ENCODE measurements at regions not wholly inside any gene's neighbourhood (a gene's known extent, or its start where the extent isn't known, plus 50 kb on each side); places are given as distances from the start of the nearest gene placed in this dataset.
"Not testable (repeated sequence)": the region's sequence is repeated elsewhere in the genome, so short reads cannot be mapped to it uniquely, and the experiment has no call there.

GRCh38 chr7:98727146-98727709 is 110.1 kb downstream of the NPTX2 start:
- DNase-seq (ENCODE audit: low read depth in 2 of 2), result no peak

- DNase-seq (ENCODE audit: low read depth in 2 of 2), result no peak
Measured at GRCh38 chr7:98728555-98728954, 111.5 kb downstream of the NPTX2 start.

- DNase-seq (ENCODE audit: low read depth in 2 of 2), result no peak
Measured at GRCh38 chr7:98729121-98729520, 112.0 kb downstream of the NPTX2 start.

- no peak for DNase-seq (ENCODE audit: low read depth in 2 of 2)
Measured at GRCh38 chr7:98730326-98730725, 113.2 kb downstream of the NPTX2 start.

- DNase-seq (ENCODE audit: low read depth in 2 of 2), result no peak
Measured at GRCh38 chr7:98731651-98732050, 114.6 kb downstream of the NPTX2 start.

GRCh38 chr7:98733036-98733435 is 116.0 kb downstream of the NPTX2 start:
- peak in 1 of 2 donors; percentile 29 for DNase-seq (ENCODE audit: low read depth in 2 of 2)

- DNase-seq (ENCODE audit: low read depth in 2 of 2), result no peak
Measured at GRCh38 chr7:98735801-98736200, 118.7 kb downstream of the NPTX2 start.

GRCh38 chr7:98736461-98736860 is 119.4 kb downstream of the NPTX2 start:
- not testable (repeated sequence) for DNase-seq (ENCODE audit: low read depth in 2 of 2)

GRCh38 chr7:98737176-98737575 is 120.1 kb downstream of the NPTX2 start:
- no peak for DNase-seq (ENCODE audit: low read depth in 2 of 2)

GRCh38 chr7:98740643-98741042 is 123.6 kb downstream of the NPTX2 start:
- DNase-seq (ENCODE audit: low read depth in 2 of 2), result no peak

GRCh38 chr7:98745722-98746318 is 124.0 kb downstream of the TMEM130 start:
- peak; percentile 56 to 77 for DNase-seq (ENCODE audit: low read depth in 2 of 2)

GRCh38 chr7:98748090-98748489 is 121.7 kb downstream of the TMEM130 start:
- DNase-seq (ENCODE audit: low read depth in 2 of 2), result no peak

GRCh38 chr7:98753176-98753575 is 116.6 kb downstream of the TMEM130 start:
- DNase-seq (ENCODE audit: low read depth in 2 of 2), result no peak

GRCh38 chr7:98753989-98754479 is 115.8 kb downstream of the TMEM130 start:
- no peak for DNase-seq (ENCODE audit: low read depth in 2 of 2)

- no peak for DNase-seq (ENCODE audit: low read depth in 2 of 2)
Measured at GRCh38 chr7:98755138-98755898, 114.5 kb downstream of the TMEM130 start.

GRCh38 chr7:98758157-98758556 is 111.7 kb downstream of the TMEM130 start:
- DNase-seq (ENCODE audit: low read depth in 2 of 2), result no peak

GRCh38 chr7:98760201-98760651 is 109.6 kb downstream of the TMEM130 start:
- DNase-seq (ENCODE audit: low read depth in 2 of 2), result no peak

- no peak for DNase-seq (ENCODE audit: low read depth in 2 of 2)
Measured at GRCh38 chr7:98761225-98761624, 108.6 kb downstream of the TMEM130 start.

GRCh38 chr7:98762620-98763019 is 107.2 kb downstream of the TMEM130 start:
- DNase-seq (ENCODE audit: low read depth in 2 of 2), result no peak

- DNase-seq (ENCODE audit: low read depth in 2 of 2), result no peak
Measured at GRCh38 chr7:98763441-98763840, 106.4 kb downstream of the TMEM130 start.

GRCh38 chr7:98764946-98765345 is 104.9 kb downstream of the TMEM130 start:
- no peak for DNase-seq (ENCODE audit: low read depth in 2 of 2)

- not testable (repeated sequence) for DNase-seq (ENCODE audit: low read depth in 2 of 2)
Measured at GRCh38 chr7:98770085-98770484, 99.7 kb downstream of the TMEM130 start.

GRCh38 chr7:98771519-98771918 is 98.3 kb downstream of the TMEM130 start:
- DNase-seq (ENCODE audit: low read depth in 2 of 2), result no peak

Data from stimulated activated CD4-positive, alpha-beta T cell treated with anti-CD3 and anti-CD28 coated beads, Interleukin-1b, Interleukin-23, amount 100 ng/mL, for 4 hours (primary cell).